GM19239 (cell line): ENCODE measurements at regions not wholly inside any gene's neighbourhood (a gene's known extent, or its start where the extent isn't known, plus 50 kb on each side); places are given as distances from the start of the nearest gene placed in this dataset.

Experiments used
- DNase-seq: peaks from one replicate; pipeline ENCODE4 v3.0.0; 2011; ENCODE audit warnings: low spot score; ENCODE audit not compliant: insufficient read length
- FAIRE-seq: peaks from 2 replicates; lab custom pipeline; 2011; peaks lifted over from hg19 to GRCh38; lab: Jason Lieb, UNC

DNA sequence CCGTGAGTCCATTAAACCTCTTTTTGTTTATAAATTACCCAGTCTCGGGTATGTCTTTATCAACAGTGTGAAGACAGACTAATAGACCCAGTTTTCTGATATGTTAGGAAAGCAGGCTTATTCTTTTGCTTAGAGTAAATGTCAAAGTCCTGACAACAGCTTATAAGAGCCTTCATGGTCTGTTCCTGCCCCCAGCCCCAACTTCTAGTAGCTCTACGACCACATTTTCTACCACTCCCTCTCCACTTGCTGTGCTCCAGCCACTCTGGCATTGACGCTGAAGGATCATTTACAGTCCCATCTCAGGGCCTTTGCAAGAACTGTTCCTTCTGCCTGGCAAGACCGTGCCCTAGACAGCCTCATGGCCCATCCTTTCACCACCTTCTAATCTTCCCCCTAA lies 104.6 kb upstream of the GPR139 start:
- FAIRE-seq (no peak), DNase-seq (no peak)

- FAIRE-seq (peak; percentile 73), DNase-seq (peak; percentile 7)
Measured at GRCh38 chr16:20175358-20175757, 101.7 kb upstream of the GPR139 start.

GRCh38 chr16:20167323-20167722 lies 93.6 kb upstream of the GPR139 start:
- FAIRE-seq (no peak), DNase-seq (no peak)

DNA sequence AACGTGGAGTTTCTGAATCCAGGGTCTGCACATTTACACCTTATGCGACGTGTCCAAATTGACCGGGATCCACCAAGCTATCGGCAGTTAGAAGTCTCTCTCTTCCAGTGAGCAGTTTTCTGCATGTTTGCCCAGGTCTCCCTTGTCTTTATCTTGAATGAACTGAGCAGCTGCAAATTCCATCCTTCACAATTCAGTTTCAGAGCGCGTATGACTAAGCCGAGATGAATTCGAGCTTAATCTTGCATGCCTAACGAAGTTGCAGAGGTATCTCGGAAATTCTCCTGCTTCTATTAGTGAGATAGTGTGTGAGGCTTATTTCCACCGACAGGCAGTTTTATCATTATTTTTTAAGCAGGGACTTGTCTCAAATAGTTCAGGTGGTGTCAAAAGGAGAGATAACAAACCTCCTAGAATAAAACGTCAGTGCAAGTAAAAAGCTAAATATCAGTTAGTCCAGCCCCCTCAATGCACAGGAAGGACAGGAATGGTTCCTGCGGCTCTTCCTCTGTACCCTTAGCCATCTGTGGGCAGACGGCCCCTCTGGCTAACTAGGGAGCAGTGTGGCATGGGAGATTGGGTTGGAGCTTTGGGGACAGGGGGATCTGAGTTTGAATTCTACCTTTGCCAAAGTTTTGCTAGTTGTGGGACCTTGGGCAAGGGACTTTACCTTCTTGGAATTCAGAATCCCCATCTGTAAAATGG lies 93.0 kb upstream of the GPR139 start:
- DNase-seq (no peak), FAIRE-seq (no peak)

DNA sequence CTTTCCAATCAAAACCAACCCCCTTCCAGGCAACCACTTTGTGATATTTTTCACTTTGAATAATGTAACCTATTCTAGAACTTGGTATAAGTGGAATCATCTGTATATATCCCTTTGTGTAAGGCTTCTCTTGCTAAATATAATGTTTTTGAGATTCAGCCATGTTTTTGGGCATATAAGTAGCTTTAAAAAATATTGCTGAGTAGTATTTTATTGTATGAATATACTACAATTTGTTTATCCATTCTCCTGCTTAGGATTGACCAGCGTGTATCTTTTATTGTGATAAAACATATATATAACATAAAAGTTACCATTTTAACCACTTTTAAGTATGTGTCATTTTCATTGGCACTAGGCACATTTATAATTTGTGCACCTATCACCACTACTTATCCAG lies 79.8 kb upstream of the GPR139 start:
- FAIRE-seq = no peak
- no peak for DNase-seq

- FAIRE-seq (no peak), DNase-seq (no peak)
Measured at GRCh38 chr16:20147091-20147490, 73.4 kb upstream of the GPR139 start.

DNA sequence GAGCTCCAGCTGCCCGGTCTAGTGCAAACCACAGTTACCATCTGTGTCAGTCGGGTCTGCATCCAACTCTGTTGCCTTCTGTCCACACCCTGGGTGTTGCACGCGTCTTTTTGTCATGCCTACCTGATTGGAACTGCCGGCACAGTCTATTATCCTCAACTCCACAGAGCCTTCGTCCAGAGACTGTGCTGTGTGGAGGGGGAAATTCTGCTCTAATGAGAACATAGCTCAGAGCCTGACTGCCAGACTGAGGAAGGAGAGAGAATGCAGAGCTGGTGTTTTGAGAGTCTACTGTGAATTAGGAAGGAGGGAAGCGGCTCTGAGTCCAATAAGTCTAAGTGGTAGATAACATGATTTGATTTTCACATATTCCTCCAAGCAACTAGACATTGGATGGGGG lies 68.3 kb upstream of the GPR139 start:
- no peak for FAIRE-seq
- no peak for DNase-seq

DNA sequence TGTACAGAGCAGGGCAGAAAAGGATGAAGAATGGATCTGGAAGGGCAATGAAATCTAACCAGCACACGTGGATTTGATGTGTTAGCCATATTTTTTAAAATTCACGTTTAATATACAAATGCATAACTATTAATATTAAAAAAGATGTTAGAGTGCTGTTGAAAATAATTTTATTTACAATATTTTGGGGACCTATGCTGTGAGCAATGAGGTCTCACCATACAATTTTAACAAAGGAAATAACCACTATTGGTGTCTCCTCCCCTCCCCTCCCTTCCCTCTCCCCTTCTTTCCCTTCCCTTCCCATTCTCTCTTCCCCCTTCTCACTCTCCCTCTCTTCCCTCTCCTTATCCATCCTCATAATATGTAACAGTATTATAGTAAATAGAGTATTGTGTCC lies 64.2 kb upstream of the GPR139 start:
- DNase-seq (no peak), FAIRE-seq (no peak)

GRCh38 chr16:20137194-20137593 lies 63.5 kb upstream of the GPR139 start:
- DNase-seq = no peak
- FAIRE-seq = no peak

DNA sequence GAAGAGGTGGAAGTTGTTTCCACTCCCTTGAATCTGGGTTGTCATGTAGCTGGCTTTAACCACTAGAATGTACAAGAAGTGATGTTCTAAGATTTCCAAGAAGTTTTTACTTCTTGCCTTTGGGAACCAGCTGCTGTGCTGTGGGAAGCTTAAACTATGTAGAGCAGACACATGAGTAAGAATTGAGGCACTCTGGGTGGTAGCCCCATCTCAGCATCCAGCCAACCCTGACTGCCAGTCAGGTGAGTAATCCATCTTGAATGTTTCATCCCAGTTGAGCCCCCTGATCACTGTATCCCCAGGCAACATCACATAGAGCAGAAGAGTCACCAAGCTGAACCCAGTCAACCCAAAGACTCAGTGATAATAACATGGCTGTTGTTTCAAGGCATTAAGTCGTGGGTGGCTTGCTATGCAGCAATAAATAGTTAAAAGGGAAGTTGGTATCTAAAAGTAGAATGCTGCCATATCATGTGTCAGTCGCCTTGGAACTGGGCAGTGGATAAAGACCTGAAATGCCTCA lies 62.8 kb upstream of the GPR139 start:
- DNase-seq = no peak

GRCh38 chr16:20129375-20129774 lies 55.7 kb upstream of the GPR139 start:
- FAIRE-seq = no peak
- DNase-seq = no peak

More for the DNA sequence above, 62.8 kb upstream of the GPR139 start:
- no peak for FAIRE-seq
